PFSK-1 (cell line): ENCODE measurements at regions not wholly inside any gene's neighbourhood (a gene's known extent, or its start where the extent isn't known, plus 50 kb on each side); places are given as distances from the start of the nearest gene placed in this dataset.

Experiments used
- FOXP2 ChIP-seq: optimal IDR thresholded peaks from 2 replicates; pipeline ENCODE3; 2011; ENCODE audit warnings: borderline replicate concordance, control low read depth, inconsistent platforms; ENCODE audit not compliant: insufficient read depth; ENCODE audit errors: extremely low read length, extremely low read depth
- POLR2AphosphoS5 ChIP-seq: IDR thresholded peaks from 2 replicates; pipeline ENCODE4 v1.6.1; 2012; ENCODE audit warnings: low read depth, mild to moderate bottlenecking, control low read depth, low read length, moderate library complexity
- SIN3A ChIP-seq: IDR thresholded peaks from 2 replicates; pipeline ENCODE4 v1.6.1; 2012; ENCODE audit warnings: mild to moderate bottlenecking, low read length, moderate library complexity, borderline replicate concordance; ENCODE audit not compliant: insufficient read depth
- TAF1 ChIP-seq: IDR thresholded peaks from 2 replicates; pipeline ENCODE4 v1.6.1; 2012; ENCODE audit warnings: low read length, control low read depth, borderline replicate concordance; ENCODE audit not compliant: insufficient read depth
- TF ChIP-seq, protein P1 (sequence below), 2 experiments: IDR thresholded peaks; 2 replicates each; pipeline versions ENCODE4 v1.6.1 to v1.8.0; 2011 to 2012; ENCODE audit warnings: low read depth in 2 of 2, low read length in 2 of 2, control low read depth in 1 of 2, inconsistent platforms in 1 of 2, mild to moderate bottlenecking in 1 of 2, moderate library complexity in 1 of 2; ENCODE audit not compliant: insufficient read depth in 1 of 2

DNA sequence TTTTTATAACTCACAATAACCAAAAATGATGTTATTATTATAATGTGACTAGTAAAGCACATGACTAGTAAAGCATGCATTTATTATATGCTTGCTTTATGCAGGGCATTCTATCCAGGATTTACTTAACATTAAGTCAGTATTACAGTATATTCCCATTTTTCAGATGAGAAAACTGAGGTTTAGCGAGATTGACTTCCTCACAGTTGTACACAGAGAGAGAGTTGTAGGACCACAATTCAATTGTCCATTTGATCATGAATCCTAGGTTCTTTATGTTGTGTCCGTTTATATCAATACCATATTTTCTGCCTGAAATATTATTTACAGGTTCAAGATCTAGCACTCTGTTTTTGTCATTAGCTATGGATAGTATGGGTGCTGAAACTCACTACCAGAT is 301.5 kb downstream of the PRL start:
- no peak for TF ChIP-seq POLR2AphosphoS5
- TF ChIP-seq FOXP2, result no peak
- TF ChIP-seq, protein P1, sequence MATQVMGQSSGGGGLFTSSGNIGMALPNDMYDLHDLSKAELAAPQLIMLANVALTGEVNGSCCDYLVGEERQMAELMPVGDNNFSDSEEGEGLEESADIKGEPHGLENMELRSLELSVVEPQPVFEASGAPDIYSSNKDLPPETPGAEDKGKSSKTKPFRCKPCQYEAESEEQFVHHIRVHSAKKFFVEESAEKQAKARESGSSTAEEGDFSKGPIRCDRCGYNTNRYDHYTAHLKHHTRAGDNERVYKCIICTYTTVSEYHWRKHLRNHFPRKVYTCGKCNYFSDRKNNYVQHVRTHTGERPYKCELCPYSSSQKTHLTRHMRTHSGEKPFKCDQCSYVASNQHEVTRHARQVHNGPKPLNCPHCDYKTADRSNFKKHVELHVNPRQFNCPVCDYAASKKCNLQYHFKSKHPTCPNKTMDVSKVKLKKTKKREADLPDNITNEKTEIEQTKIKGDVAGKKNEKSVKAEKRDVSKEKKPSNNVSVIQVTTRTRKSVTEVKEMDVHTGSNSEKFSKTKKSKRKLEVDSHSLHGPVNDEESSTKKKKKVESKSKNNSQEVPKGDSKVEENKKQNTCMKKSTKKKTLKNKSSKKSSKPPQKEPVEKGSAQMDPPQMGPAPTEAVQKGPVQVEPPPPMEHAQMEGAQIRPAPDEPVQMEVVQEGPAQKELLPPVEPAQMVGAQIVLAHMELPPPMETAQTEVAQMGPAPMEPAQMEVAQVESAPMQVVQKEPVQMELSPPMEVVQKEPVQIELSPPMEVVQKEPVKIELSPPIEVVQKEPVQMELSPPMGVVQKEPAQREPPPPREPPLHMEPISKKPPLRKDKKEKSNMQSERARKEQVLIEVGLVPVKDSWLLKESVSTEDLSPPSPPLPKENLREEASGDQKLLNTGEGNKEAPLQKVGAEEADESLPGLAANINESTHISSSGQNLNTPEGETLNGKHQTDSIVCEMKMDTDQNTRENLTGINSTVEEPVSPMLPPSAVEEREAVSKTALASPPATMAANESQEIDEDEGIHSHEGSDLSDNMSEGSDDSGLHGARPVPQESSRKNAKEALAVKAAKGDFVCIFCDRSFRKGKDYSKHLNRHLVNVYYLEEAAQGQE (IDR thresholded peaks at IDR 0.05; ENCODE audit: insufficient read depth in 1 of 2, low read depth in 2 of 2, low read length in 2 of 2), result no peak
- TF ChIP-seq SIN3A, result no peak
- TF ChIP-seq TAF1, result no peak

GRCh38 chr6:21996425-21997118 is 300.3 kb downstream of the PRL start:
- TF ChIP-seq TAF1 (no peak), POLR2AphosphoS5 (no peak), FOXP2 (no peak), SIN3A (no peak)
- TF ChIP-seq, protein P1 (IDR thresholded peaks at IDR 0.05; ENCODE audit: insufficient read depth in 1 of 2, low read depth in 2 of 2, low read length in 2 of 2), result no peak

DNA sequence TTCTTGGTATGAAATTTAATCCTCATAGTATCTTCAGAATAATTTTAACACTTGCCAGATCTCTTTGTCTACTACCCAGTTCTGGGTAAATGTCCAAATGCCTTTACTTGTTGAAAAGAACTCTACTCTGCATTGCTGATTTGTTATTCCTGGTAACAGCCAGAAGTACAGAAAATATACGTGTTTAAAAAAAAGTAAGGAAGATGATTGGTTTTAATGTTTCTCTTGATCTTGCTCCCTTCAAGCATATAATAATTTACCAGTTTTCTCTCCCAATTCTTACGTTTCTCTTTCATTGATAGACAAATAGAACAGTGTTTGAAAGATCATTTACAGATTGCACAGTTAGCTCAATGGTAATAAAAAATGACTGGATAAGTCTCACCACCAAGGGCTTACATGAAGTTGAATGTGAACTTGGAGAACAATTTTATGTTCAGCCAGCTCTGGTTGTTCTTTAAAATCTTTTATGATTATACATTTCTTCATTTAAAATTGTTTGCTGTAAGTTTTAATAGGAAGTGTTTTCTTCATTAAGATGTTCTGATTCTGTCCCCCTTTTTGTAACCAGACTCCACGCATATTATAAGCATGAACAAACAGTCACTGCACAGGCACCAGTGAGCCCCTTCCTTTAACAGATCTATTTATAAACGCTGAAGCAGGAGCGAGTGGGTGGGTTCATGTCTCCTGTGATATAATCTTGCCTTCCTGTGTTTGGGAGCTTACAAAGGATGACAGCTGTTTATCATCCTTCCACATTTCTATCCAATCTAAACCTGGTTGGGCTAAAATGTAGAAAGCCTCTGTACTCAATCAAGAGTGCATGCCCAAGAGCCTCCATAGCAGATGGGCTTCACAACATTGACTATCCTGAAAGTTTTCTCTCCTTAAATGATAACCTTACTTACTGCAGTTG is 299.5 kb downstream of the PRL start:
- TF ChIP-seq TAF1 (no peak), POLR2AphosphoS5 (no peak), FOXP2 (no peak), SIN3A (no peak)
- TF ChIP-seq, protein P1 (IDR thresholded peaks at IDR 0.05; ENCODE audit: insufficient read depth in 1 of 2, low read depth in 2 of 2, low read length in 2 of 2), result no peak

DNA sequence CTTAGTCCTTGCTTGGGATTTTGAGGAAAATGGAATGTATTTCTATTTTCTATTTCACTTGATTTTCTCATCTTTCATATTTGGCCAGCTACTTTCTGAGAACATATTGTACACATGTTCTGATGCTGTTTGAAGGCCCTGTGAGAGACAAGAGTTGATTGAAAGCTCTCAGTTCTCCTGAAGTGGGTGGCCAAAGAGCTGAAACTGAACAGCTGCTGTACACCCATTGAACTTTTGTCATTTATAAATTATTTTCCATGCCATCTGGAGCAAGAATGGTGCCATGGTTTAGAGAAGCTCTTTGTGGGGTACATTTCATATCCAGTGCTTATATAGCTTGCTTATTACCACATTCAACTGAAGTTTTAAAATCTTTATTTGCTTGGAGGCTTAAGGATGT is 298.3 kb downstream of the PRL start:
- TF ChIP-seq POLR2AphosphoS5, result no peak
- no peak for TF ChIP-seq SIN3A
- no peak for TF ChIP-seq TAF1
- TF ChIP-seq FOXP2, result no peak
- TF ChIP-seq, protein P1 (IDR thresholded peaks at IDR 0.05; ENCODE audit: insufficient read depth in 1 of 2, low read depth in 2 of 2, low read length in 2 of 2), result no peak

DNA sequence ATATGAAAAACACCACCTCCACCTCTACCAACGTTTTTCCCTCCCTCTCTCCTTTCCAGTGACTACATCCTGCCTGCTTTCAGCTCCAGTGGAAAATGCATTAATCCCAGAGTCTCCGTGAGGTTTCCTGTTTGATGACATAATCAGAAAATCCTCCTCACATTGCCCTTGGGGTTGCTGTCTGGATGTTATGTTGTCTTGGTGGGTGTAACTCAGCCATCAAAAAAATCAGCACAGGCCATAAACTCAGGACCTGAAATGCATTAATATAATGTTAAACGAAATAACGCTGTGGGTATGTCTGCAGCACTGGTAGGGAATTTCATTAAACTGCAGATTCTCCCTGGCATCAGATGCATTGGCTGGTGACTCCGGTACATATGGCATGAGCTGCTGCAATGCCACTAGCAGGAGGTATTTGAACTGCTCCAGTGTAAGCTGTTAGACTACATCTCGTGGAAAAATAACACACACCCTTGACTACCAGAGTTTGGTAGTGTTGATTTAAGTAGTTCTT is 297.8 kb downstream of the PRL start:
- no peak for TF ChIP-seq FOXP2
- TF ChIP-seq POLR2AphosphoS5, result no peak
- TF ChIP-seq, protein P1 (IDR thresholded peaks at IDR 0.05; ENCODE audit: insufficient read depth in 1 of 2, low read depth in 2 of 2, low read length in 2 of 2), result 0 out of 4 replicates have a peak, but pooled peaks of 1 of the 2 experiments have one; percentile 16
- TF ChIP-seq TAF1, result no peak
- TF ChIP-seq SIN3A, result no peak
